ENCODE measurements at regions not wholly inside any gene's neighbourhood (a gene's known extent, or its start where the extent isn't known, plus 50 kb on each side); places are given as distances from the start of the nearest gene placed in this dataset.

DNA sequence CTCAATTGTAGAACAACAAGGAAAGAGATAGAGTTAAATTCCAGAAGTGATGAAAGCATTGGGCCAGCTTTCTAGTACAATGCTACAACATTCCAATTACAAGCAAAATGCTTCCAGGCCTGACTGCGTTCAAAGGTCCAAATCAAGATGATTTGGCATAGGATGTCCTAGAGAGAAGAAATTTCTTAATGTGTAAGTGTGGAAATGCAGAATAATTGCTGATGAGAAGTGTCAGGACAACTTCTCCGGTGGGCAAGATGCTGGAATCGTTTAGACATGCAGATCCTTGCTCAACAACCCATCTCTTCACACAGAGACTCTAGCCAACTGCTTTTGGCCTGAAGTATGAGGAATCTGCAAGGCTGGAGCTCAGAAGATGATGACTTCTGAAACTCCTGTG, 71.1 kb upstream of the PDZRN3 start:
- DNase-seq (ENCODE audit: low spot score) (no peak), ATAC-seq (ENCODE audit: low read depth) (no peak)
- TF ChIP-seq, protein P1, sequence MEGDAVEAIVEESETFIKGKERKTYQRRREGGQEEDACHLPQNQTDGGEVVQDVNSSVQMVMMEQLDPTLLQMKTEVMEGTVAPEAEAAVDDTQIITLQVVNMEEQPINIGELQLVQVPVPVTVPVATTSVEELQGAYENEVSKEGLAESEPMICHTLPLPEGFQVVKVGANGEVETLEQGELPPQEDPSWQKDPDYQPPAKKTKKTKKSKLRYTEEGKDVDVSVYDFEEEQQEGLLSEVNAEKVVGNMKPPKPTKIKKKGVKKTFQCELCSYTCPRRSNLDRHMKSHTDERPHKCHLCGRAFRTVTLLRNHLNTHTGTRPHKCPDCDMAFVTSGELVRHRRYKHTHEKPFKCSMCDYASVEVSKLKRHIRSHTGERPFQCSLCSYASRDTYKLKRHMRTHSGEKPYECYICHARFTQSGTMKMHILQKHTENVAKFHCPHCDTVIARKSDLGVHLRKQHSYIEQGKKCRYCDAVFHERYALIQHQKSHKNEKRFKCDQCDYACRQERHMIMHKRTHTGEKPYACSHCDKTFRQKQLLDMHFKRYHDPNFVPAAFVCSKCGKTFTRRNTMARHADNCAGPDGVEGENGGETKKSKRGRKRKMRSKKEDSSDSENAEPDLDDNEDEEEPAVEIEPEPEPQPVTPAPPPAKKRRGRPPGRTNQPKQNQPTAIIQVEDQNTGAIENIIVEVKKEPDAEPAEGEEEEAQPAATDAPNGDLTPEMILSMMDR (IDR thresholded peaks at IDR 0.05; ENCODE audit: poor library complexity, severe bottlenecking): no peak

DNA sequence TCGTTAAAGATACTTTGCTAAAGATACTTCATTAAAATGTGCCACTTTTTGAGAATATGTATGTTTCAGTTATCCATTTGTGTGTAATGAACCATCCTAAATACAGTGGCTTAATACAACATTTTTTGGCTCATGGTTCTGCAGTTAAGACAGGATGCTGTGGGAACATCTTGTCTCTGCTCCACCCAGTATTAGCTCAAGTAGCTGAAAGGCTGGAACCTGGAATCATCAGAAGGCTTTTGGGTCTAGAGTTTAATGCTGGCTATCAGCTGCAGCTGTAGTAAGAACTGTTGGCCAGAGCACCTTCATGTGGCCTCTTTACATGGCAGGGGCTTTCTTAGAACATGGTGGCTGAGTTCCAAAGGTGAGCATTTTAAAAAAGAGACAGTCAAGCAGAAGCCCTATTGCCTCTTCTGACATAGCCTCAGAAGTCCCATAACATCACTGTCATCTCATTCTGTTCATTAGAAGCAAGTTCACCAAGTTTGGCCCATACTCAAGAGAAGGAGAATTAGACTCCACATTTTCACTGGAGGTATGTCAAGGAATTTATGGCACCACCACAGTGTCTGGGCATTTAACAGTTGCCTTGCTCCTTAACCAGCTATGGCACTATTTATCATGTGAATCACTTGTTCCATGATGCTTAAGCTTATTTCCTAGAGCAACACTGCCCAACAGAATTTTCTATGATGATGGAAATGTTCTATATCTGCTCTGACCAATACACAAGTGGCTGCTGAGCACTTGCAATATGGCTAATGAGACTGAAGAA, 70.4 kb upstream of the PDZRN3 start:
- H3K27ac ChIP-seq (ENCODE audit: poor library complexity, severe bottlenecking): no peak overlapping the region
- no peaks in the 10 kb centered on the region for H3K27me3 ChIP-seq (ENCODE audit: insufficient read depth, poor library complexity, severe bottlenecking)
- ATAC-seq (ENCODE audit: low read depth): no peak
- H3K4me3 ChIP-seq (ENCODE audit: severe bottlenecking): no peak overlapping the region
- TF ChIP-seq, protein P1 (IDR thresholded peaks at IDR 0.05; ENCODE audit: poor library complexity, severe bottlenecking): no peak
- H3K9me3 ChIP-seq (ENCODE audit: severe bottlenecking): no peaks in the 10 kb centered on the region
- DNase-seq (ENCODE audit: low spot score): no peak
- no peaks in the 10 kb centered on the region for H3K36me3 ChIP-seq (ENCODE audit: low read depth)
- no peaks in the 10 kb centered on the region for H3K4me1 ChIP-seq (ENCODE audit: insufficient read depth, poor library complexity, severe bottlenecking)

More for the DNA sequence above, 71.1 kb upstream of the PDZRN3 start:
- H3K27me3 ChIP-seq (ENCODE audit: insufficient read depth, poor library complexity, severe bottlenecking): no peaks in the 10 kb centered on the region
- H3K4me3 ChIP-seq (ENCODE audit: severe bottlenecking): no peak overlapping the region
- H3K4me1 ChIP-seq (ENCODE audit: insufficient read depth, poor library complexity, severe bottlenecking): no peaks in the 10 kb centered on the region
- H3K9me3 ChIP-seq (ENCODE audit: severe bottlenecking): no peaks in the 10 kb centered on the region
- H3K27ac ChIP-seq (ENCODE audit: poor library complexity, severe bottlenecking): no peak overlapping the region
- no peaks in the 10 kb centered on the region for H3K36me3 ChIP-seq (ENCODE audit: low read depth)

DNA sequence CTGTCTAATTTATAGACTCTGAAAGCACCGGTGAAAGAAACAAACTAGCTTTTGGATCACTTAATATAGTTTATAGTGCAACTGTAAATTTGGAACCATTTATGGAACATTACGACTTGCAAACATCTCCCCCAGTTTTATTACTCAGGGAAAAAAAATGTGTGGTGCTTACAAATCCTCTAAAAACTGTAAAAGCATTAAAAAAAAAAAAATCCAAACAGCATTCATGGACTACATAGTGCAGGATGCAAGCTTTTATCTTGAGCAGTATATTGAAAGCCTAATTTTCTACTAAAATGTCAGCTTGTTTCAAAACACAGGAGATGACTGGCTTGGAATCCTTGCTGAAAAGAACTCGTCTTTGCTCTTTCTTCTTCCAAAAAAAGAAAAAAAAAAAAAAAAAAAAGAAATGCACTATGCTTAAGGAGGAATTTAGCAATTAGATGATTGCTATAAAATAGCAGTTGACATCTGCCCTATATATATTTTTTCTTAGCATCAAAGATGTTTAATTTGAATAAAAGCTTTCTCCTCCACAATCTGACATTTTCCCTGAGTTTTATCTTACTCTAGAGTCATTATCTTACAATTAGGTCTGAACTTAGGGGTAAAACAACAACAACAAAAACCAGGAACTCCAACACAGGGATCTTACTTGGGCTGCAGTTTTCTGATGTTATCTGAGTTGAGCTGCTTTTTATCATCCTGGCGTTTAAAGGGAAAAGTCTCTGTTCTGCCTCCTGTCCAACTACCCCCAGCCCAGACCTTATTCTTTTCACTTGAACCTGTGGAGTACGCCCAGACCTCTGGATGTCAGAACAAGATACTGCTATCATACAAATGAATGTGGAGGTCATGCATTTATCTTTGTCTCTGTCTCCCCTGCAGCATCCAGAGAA, 62.6 kb upstream of the PDZRN3 start:
- no peak for DNase-seq (ENCODE audit: low spot score)
- Histone ChIP-seq H3K27me3 (ENCODE audit: insufficient read depth, poor library complexity, severe bottlenecking) (no peaks in the 10 kb centered on the region), H3K4me3 (ENCODE audit: severe bottlenecking) (no peak overlapping the region), H3K9me3 (ENCODE audit: severe bottlenecking) (no peaks in the 10 kb centered on the region), H3K36me3 (ENCODE audit: low read depth) (no peaks in the 10 kb centered on the region), H3K27ac (ENCODE audit: poor library complexity, severe bottlenecking) (no peak overlapping the region), H3K4me1 (ENCODE audit: insufficient read depth, poor library complexity, severe bottlenecking) (no peaks in the 10 kb centered on the region)
- ATAC-seq (ENCODE audit: low read depth): no peak
- TF ChIP-seq, protein P1 (IDR thresholded peaks at IDR 0.05; ENCODE audit: poor library complexity, severe bottlenecking): no peak

DNA sequence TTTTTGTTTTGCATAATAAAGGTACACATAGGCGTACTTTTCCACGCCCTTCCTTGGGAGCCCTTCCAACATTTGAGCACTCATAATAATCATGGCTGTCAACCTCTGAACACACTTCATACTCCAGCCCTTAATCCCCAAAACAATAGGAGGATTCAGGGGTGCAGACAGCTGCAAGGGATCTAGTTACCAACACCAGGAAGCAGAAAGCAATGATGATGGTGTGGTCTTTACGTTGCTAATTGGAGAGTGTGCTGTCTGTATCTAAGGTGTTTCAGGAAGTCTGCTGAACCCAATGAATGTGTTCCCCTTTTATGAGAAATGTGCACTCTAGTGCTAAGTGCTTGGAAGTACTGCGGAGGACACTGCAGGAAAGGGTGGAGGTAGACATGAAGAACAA, 60.3 kb upstream of the PDZRN3 start:
- Histone ChIP-seq H3K4me3 (ENCODE audit: severe bottlenecking) (no peak overlapping the region), H3K27ac (ENCODE audit: poor library complexity, severe bottlenecking) (no peak overlapping the region), H3K4me1 (ENCODE audit: insufficient read depth, poor library complexity, severe bottlenecking) (peaks cover 4% of the 10 kb centered on the region), H3K27me3 (ENCODE audit: insufficient read depth, poor library complexity, severe bottlenecking) (no peaks in the 10 kb centered on the region), H3K9me3 (ENCODE audit: severe bottlenecking) (no peaks in the 10 kb centered on the region), H3K36me3 (ENCODE audit: low read depth) (no peaks in the 10 kb centered on the region)
- ATAC-seq (ENCODE audit: low read depth) (no peak), DNase-seq (ENCODE audit: low spot score) (no peak)
- TF ChIP-seq, protein P1 (IDR thresholded peaks at IDR 0.05; ENCODE audit: poor library complexity, severe bottlenecking): no peak

All from RWPE2 (cell line).